ENCODE measurements at regions not wholly inside any gene's neighbourhood (a gene's known extent, or its start where the extent isn't known, plus 50 kb on each side); places are given as distances from the start of the nearest gene placed in this dataset.

DNA sequence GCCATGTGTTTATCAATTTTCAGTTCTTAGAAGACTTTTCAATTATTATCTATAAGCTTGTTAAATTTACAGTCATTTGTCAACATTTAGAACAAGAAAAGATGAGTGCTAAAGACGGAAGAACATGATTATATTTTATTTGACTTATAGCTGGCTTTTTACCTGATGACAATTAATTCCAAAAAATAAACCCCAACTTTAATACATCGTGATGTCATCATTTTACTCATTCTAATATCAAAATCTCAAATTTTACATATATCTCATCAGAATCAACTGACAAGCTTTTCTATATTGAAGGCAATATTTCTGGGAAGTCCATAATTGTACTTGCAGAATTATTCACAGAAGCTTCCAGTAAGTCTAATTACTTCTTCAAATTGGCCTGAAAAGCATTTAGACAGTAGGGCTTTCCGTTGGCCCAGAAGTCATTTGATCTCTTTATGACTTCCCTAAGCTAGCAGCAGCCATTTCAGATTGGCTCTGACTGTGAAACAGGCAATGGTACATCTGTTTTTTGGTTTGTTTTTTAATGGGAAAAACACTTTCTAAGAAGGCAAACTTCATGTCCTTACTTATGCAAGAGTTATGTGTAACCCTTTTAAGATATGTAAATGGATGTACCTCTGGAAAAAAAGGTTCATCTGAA lies 234.7 kb upstream of the PLSCR5 start:
- no peaks in the 10 kb centered on the region for H3K27me3 ChIP-seq (ENCODE audit: control insufficient read depth, insufficient read depth, low read length)
- no TSS peak for BruUV-seq (replicated peaks)
- H3K4me1 ChIP-seq (ENCODE audit: control insufficient read depth, insufficient read depth, low read length), result no peaks in the 10 kb centered on the region
- no peak overlapping the region for H3K4me3 ChIP-seq (ENCODE audit: low read depth in 2 of 2, low read length in 2 of 2)
- CTCF ChIA-PET, result no interaction called here
- no peaks in the 10 kb centered on the region for H3K36me3 ChIP-seq (ENCODE audit: control insufficient read depth, insufficient read depth, low read length)
- ATAC-seq, result no peak
- intact Hi-C loops (cut with micrococcal nuclease; ENCODE audit: unreplicated experiment) (no loop called here), in situ Hi-C loops (cut with HindIII; ENCODE audit: low pct_unique_long_range_greater_than_20kb, low sequenced_read_pairs) (no loop called here)
- TF ChIP-seq, protein P1, sequence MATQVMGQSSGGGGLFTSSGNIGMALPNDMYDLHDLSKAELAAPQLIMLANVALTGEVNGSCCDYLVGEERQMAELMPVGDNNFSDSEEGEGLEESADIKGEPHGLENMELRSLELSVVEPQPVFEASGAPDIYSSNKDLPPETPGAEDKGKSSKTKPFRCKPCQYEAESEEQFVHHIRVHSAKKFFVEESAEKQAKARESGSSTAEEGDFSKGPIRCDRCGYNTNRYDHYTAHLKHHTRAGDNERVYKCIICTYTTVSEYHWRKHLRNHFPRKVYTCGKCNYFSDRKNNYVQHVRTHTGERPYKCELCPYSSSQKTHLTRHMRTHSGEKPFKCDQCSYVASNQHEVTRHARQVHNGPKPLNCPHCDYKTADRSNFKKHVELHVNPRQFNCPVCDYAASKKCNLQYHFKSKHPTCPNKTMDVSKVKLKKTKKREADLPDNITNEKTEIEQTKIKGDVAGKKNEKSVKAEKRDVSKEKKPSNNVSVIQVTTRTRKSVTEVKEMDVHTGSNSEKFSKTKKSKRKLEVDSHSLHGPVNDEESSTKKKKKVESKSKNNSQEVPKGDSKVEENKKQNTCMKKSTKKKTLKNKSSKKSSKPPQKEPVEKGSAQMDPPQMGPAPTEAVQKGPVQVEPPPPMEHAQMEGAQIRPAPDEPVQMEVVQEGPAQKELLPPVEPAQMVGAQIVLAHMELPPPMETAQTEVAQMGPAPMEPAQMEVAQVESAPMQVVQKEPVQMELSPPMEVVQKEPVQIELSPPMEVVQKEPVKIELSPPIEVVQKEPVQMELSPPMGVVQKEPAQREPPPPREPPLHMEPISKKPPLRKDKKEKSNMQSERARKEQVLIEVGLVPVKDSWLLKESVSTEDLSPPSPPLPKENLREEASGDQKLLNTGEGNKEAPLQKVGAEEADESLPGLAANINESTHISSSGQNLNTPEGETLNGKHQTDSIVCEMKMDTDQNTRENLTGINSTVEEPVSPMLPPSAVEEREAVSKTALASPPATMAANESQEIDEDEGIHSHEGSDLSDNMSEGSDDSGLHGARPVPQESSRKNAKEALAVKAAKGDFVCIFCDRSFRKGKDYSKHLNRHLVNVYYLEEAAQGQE (IDR thresholded peaks at IDR 0.05; ENCODE audit: insufficient read depth in 1 of 2, low read depth in 2 of 2, low read length in 1 of 2), result no peak
- TF ChIP-seq SIN3A (IDR thresholded peaks at IDR 0.05; ENCODE audit: borderline replicate concordance, insufficient read depth, low read depth, low read length), result no peak
- TF ChIP-seq TCF7L2 (IDR thresholded peaks at IDR 0.05; ENCODE audit: low read depth, low read length), result no peak
- TF ChIP-seq POLR2AphosphoS5 (IDR thresholded peaks at IDR 0.05; ENCODE audit: low read depth, low read length), result no peak
- TF ChIP-seq, protein P2, sequence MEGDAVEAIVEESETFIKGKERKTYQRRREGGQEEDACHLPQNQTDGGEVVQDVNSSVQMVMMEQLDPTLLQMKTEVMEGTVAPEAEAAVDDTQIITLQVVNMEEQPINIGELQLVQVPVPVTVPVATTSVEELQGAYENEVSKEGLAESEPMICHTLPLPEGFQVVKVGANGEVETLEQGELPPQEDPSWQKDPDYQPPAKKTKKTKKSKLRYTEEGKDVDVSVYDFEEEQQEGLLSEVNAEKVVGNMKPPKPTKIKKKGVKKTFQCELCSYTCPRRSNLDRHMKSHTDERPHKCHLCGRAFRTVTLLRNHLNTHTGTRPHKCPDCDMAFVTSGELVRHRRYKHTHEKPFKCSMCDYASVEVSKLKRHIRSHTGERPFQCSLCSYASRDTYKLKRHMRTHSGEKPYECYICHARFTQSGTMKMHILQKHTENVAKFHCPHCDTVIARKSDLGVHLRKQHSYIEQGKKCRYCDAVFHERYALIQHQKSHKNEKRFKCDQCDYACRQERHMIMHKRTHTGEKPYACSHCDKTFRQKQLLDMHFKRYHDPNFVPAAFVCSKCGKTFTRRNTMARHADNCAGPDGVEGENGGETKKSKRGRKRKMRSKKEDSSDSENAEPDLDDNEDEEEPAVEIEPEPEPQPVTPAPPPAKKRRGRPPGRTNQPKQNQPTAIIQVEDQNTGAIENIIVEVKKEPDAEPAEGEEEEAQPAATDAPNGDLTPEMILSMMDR (IDR thresholded peaks at IDR 0.05), result no peak
- H3K27ac ChIP-seq (ENCODE audit: low read length), result no peak overlapping the region
- no peaks in the 10 kb centered on the region for H3K9me3 ChIP-seq (ENCODE audit: control insufficient read depth, insufficient read depth, low read depth, low read length)
- DNase-seq (ENCODE audit: low read depth, low spot score), result no peak
- POLR2A ChIA-PET, result no interaction called here

DNA sequence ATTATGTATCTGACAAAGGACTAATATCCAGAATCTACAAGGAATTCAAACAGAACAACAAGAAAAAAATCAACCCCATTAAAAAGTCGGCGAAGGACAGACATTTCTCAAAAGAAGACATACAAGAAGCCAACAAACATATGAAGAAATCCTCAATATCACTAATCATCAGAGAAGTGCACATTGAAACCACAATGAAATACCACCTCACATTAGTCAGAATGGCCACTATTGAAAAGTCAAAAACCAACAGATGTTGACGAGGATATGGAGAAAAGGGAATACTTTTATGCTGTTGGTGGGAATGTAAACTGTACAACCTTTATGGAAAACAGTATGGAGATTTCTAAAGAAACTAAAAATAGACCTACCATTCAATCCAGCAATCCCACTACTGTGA lies 233.1 kb upstream of the PLSCR5 start:
- ChIA-PET CTCF (no interaction called here), POLR2A (no interaction called here)
- TF ChIP-seq, protein P1 (IDR thresholded peaks at IDR 0.05; ENCODE audit: insufficient read depth in 1 of 2, low read depth in 2 of 2, low read length in 1 of 2), result no peak
- TF ChIP-seq POLR2AphosphoS5 (IDR thresholded peaks at IDR 0.05; ENCODE audit: low read depth, low read length), result no peak
- TF ChIP-seq TCF7L2 (IDR thresholded peaks at IDR 0.05; ENCODE audit: low read depth, low read length), result no peak
- no peak for TF ChIP-seq SIN3A (IDR thresholded peaks at IDR 0.05; ENCODE audit: borderline replicate concordance, insufficient read depth, low read depth, low read length)
- TF ChIP-seq, protein P2 (IDR thresholded peaks at IDR 0.05), result no peak
- no peak overlapping the region for H3K27ac ChIP-seq (ENCODE audit: low read length)
- BruUV-seq (replicated peaks), result no TSS peak
- H3K4me3 ChIP-seq (ENCODE audit: low read depth in 2 of 2, low read length in 2 of 2), result no peak overlapping the region
- intact Hi-C loops (cut with micrococcal nuclease; ENCODE audit: unreplicated experiment) (no loop called here), in situ Hi-C loops (cut with HindIII; ENCODE audit: low pct_unique_long_range_greater_than_20kb, low sequenced_read_pairs) (no loop called here)
- no peaks in the 10 kb centered on the region for H3K27me3 ChIP-seq (ENCODE audit: control insufficient read depth, insufficient read depth, low read length)
- H3K9me3 ChIP-seq (ENCODE audit: control insufficient read depth, insufficient read depth, low read depth, low read length), result no peaks in the 10 kb centered on the region
- DNase-seq (ENCODE audit: low read depth, low spot score) (no peak), ATAC-seq (no peak)
- no peaks in the 10 kb centered on the region for H3K36me3 ChIP-seq (ENCODE audit: control insufficient read depth, insufficient read depth, low read length)
- no peaks in the 10 kb centered on the region for H3K4me1 ChIP-seq (ENCODE audit: control insufficient read depth, insufficient read depth, low read length)
